ENCODE measurements at regions not wholly inside any gene's neighbourhood (a gene's known extent, or its start where the extent isn't known, plus 50 kb on each side); places are given as distances from the start of the nearest gene placed in this dataset.

DNA sequence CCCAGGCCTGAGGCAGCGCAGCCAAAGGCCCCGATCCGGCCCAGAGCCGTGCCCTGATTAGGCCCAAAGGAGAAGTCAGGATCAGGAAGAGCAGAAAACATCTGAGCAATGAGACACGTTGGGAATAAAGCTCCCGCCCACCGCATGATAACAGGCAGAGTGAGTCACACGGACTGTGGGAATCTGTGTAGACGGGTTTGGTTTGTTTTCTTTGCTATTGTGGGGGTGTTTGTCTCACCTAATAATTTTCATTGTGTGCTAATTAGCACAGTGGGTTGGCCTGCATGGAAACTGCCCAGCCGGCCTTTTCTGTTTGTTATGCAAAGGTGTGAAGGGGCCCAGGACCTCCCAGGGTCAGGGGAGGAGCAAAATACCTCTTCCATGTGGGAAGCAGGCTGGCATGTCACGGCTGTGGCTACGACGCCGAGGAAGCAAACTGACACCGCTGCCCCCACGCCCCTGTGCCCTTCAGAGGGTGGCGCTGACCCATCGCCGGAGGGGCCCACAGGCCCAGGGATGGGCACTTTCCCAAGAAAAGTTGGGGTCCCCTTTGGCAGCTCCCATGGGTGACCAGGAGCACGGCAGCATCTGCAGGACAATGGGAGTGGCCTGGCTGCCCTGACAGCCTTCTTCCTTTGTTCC lies 68.4 kb upstream of the CTDP1 start:
- DNase-seq: no peak

DNA sequence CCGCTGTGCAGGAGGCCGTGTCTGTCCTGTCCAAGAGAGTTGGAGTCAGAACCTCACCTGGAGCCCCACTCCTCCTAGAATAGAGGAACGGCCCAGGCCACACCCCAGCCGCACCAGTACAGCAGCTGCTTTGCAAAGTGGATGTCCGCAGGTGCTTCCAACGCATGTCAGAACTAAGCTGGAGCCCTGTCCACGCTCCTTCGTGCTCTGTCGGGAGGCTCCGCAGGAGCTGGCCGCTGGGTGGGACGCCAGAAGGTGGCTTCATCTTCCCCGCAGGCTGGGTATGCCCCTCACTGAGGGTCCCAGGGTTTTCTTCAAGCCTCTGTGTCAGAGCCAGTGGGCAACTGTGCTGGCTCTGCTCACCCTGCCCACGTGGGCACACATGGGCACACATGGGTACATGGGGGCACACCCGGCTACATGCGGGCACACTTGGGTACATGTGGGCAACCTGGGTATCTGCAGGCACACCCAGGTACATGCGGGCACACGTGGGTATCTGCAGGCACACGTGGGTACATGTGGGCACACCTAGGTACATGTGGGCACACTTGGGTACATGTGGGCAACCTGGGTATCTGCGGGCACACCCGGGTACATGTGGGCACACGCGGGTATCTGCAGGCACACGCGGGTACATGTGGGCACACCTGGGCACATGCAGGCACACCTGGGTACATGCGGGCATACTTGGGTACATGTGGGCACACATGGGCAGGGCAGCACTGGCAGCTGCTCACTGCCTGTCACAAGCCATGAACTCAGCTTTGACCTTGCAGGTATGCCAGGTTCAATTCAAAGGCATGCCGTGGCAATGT lies 67.1 kb upstream of the CTDP1 start:
- DNase-seq: no peak

GRCh38 chr18:79613186-79613931 lies 66.2 kb upstream of the CTDP1 start:
- DNase-seq: no peak

DNA sequence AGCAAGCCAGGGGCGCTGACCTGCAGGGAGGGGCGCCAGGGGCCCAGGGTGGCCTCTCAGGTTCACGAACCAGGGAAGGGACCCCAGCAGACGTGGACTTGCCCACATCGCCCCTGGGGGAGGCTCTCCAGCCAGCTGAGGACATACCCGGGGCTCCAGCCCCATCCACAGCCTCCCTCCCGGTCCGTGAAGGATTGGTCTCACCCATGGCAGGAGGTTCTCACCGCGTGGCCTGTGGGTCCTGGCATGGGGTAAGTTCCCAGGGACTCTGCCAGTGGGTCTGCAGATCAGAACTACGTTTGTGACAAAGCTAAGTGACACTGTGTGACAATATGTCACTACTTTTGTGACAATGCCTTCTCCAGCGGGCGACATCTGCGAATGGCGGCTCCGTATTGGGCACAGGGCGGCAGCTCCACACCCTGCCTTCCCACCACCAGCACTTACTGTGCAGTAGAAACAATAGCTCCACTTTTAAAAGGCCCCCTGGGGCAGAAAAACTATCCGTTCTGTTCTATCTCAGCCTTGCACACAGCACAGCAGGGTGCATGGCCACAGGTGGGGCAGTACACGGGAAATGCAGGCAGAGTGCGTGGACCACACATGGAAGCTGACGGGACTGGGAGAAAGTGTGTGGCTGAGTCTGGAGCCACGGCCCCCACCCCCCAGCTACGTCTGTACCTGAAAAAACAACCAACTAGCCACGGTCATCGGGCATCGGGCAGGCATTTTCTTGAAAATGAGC lies 65.2 kb upstream of the CTDP1 start:
- no peak for DNase-seq

GRCh38 chr18:79615091-79615490 lies 64.5 kb upstream of the CTDP1 start:
- DNase-seq: no peak

DNA sequence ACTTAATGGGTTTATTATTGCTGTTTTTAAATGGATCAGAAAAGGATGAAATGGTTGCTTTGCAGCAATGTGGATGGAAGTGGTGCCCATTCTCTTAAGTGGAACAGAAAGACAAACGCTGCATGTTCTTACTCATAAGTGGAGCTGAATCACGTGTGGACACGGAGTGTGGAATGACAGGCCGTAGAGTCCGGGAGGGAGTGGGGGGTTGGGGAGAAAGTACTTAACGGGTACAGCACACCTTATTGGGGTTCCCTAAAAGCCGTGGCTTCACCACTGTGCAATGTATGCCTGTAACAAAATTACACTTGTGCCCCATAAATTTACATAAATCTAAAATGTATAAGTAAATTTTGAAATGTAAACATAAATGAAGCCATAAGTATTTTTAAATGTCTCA lies 64.0 kb upstream of the CTDP1 start:
- DNase-seq: no peak

DNA sequence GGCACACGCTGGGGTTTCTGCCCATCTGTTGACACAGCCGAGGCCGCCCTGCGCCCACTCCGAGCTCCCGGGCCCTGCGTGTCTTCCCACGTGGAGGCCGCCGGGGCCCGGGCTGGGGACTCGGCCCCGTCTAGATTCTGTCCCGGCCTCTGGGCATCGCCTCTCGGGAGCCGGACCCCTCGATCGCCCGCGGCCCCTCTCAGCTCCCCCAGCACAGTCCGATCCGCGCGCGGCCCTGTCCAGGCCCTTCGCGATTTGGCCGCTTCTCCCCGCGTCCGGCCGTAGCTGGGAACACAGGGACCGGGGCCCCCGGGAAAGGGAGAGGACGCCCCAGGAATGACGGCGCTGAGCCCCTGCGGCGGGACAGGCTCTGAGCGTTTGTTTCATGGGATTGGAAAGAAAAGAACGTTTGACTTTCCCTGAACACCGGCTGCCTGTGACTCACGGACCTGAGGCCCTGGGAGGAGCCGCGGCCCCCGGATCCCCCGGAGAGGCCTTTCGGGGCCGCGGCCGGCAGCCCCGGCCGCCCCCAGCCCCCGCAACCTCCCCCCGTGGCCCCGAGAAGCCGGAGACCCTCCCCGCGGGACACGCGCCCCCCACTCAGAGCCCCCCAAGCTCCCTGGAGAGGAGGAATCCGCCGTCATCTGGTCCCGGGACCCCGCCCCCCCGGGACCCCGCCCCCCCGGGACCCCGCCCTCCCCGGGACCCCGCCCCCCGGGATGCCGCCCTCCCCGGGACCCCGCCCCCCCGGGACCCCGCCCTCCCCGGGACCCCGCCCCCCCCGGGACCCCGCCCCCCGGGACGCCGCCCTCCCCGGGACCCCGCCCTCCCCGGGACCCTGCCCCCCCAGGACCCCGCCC lies 62.7 kb upstream of the CTDP1 start:
- no peak for DNase-seq

- DNase-seq: no peak
Measured at GRCh38 chr18:79617511-79618500, 61.8 kb upstream of the CTDP1 start.

GRCh38 chr18:79620576-79621165 lies 58.9 kb upstream of the CTDP1 start:
- DNase-seq: no peak

DNA sequence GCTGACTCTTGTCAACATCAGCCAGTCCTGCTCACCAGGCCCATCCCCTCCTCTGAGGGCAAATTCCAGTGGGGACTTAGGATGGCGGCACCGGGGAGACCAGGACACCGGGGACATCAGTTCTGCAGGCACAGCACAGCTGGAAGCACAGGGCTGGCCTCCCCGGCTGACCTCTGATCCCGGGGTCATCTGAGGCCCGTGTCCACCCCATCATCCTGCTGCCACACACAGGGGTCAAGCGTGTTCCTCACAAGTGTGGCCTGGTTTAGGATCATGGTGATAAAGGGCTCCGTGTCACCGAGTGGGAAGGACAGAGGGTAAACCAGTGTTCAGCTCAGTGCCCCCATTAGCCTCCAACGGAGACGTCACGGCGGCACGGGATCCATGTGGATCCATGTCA lies 58.1 kb upstream of the CTDP1 start:
- no peak for DNase-seq

DNA sequence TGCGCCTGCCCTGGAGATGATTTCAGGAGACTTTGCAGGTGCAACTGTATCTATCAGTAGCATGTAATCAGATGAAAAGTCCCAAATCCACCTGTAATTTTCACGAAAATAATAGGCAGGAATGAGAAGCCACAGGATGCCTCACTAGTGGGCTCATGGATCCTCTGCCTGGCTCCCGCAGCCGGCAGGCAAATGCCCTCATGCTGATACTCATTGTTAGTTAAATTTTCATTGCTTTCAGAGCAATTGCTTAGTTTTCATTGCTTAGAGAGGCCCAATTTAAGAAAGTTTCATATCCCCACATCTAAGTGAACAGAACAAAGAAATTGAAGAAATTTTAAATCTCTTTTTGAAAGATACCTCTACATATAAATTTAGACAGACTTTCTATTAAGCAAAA lies 57.6 kb upstream of the CTDP1 start:
- no peak for DNase-seq

DNA sequence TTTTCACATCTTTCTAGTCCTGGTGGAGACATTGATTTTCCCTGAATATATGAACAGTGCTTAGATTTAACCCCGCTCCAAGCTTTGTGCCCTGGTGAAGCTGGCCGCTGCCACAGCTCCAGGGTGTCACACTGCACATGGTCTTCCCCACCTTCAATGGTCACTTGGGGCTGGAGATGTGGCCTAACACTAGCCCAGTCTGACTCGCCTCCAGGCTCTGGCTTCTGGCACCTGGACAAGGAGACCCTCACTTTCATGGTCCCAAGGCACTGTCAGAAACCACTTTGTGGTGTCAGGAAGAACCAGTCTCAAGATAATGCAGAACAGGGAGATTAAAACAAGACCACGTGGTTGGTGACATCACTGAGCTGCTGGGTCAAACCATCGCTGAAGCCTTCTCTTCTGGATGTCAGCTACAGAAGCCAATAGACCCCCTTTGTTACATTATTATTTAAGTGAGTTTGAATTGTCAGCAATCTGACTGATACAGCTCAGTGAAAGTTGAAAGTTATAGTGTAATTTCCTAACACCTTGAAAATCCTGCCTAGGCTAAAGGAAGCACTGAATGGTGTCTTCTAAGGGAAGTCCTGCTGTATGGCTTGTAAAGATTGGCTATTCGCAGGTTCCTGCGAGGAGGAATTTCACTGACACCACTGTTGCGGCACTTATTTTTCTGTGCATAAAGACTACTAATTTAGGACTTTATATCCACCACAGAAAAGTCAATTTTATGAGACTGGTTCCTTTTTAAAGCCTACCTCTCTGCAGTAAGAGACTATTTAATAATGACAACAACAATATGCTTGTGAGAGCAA lies 55.0 kb upstream of the CTDP1 start:
- DNase-seq: no peak

DNA sequence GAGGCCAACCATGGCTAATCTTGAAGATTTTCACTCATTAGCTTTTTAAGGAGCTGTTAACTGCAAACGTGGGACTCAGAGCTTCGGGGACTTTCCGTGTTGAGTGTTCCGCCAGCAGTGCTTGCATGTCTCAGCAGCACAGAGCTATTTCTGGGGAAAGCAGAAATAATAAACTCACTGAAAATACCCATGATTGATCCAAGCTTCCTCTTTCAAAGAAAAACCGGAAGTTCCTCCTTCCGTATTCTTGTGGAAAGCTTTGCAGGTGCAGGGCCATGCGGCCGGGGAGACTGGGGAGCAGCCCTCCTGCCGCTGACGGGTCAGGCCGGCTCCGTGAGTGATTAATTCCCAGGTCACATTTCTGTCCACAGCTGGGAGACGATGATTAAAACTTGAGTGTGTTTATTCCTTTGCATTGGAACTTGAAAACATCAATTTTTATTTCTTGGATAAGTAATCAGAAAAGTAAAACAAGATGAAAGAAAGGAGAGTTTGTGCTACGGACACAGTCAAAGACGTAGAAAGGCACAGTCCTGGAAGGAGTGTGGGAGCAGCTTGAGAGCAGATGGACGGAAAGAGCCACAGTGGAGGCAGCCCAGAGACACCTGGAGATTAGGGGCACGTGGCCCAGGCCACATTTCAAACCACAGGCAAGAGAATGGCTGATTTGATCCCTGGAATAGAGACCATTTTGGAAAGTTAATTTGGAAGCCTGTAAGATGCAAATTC lies 54.2 kb upstream of the CTDP1 start:
- DNase-seq: peak; percentile 30

- no peak for DNase-seq
Measured at GRCh38 chr18:79625924-79626561, 53.6 kb upstream of the CTDP1 start.

GRCh38 chr18:79626905-79627749 lies 52.5 kb upstream of the CTDP1 start:
- DNase-seq: no peak

DNA sequence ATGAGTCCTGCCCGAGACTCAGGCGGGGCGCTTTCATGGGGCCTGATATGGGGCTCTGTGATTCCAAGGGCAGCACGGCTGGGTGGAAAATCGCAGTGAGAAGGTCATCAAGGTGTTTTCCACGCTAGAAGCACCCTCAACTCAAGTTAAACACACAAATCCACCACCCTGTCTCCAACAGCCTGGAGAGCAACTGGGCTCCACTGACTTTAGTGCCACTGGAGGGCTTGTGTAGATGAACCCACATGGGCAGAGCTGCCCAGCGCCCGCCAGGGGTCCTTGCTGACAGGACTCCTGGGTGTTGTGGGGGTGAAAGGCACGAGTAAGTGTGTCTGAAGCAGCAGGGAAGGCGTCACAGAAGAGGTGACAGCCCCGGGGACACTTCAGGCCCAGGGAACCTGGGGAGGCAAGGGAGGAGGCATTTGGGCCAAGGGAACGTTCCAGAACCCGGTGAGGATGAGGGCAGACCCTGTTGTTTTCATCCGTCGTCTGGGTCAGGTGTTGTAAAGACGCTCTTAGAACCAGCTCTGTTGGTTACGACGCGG lies 51.8 kb upstream of the CTDP1 start:
- no peak for DNase-seq

All from CD4-positive, alpha-beta T cell treated with Interleukin-17A for 1 hour (primary cell).